ENCODE measurements at regions not wholly inside any gene's neighbourhood (a gene's known extent, or its start where the extent isn't known, plus 50 kb on each side); places are given as distances from the start of the nearest gene placed in this dataset.

GRCh38 chr10:3723766-3724165 is 61.2 kb downstream of the KLF6 start:
- no peak for DNase-seq (ENCODE audit: low read depth, low spot score)

GRCh38 chr10:3720228-3721019 is 64.6 kb downstream of the KLF6 start:
- no peak for DNase-seq (ENCODE audit: low read depth, low spot score)

GRCh38 chr10:3719024-3719843 is 65.8 kb downstream of the KLF6 start:
- no peak for DNase-seq (ENCODE audit: low read depth, low spot score)

- DNase-seq (ENCODE audit: low read depth, low spot score) = no peak
These were observed 68.9 kb downstream of the KLF6 start for GRCh38 chr10:3716093-3716492.

- no peak for DNase-seq (ENCODE audit: low read depth, low spot score)
These were observed 70.0 kb downstream of the KLF6 start for GRCh38 chr10:3714967-3715366.

GRCh38 chr10:3714531-3714930 is 70.5 kb downstream of the KLF6 start:
- DNase-seq (ENCODE audit: low read depth, low spot score) = no peak

GRCh38 chr10:3712707-3713106 is 72.3 kb downstream of the KLF6 start:
- no peak for DNase-seq (ENCODE audit: low read depth, low spot score)

GRCh38 chr10:3711918-3712317 is 73.1 kb downstream of the KLF6 start:
- no peak for DNase-seq (ENCODE audit: low read depth, low spot score)

- DNase-seq (ENCODE audit: low read depth, low spot score) = no peak
These were observed 74.2 kb downstream of the KLF6 start for GRCh38 chr10:3710764-3711163.

GRCh38 chr10:3709456-3710060 is 75.5 kb downstream of the KLF6 start:
- DNase-seq (ENCODE audit: low read depth, low spot score) = no peak

GRCh38 chr10:3708852-3709251 is 76.2 kb downstream of the KLF6 start:
- no peak for DNase-seq (ENCODE audit: low read depth, low spot score)

GRCh38 chr10:3704565-3705325 is 80.3 kb downstream of the KLF6 start:
- no peak for DNase-seq (ENCODE audit: low read depth, low spot score)

GRCh38 chr10:3702569-3702968 is 82.4 kb downstream of the KLF6 start:
- DNase-seq (ENCODE audit: low read depth, low spot score) = no peak

GRCh38 chr10:3702056-3702546 is 82.9 kb downstream of the KLF6 start:
- DNase-seq (ENCODE audit: low read depth, low spot score) = no peak

- no peak for DNase-seq (ENCODE audit: low read depth, low spot score)
These were observed 83.5 kb downstream of the KLF6 start for GRCh38 chr10:3701491-3701890.

GRCh38 chr10:3700531-3701076 is 84.4 kb downstream of the KLF6 start:
- DNase-seq (ENCODE audit: low read depth, low spot score) = no peak

- DNase-seq (ENCODE audit: low read depth, low spot score) = peak; percentile 33
These were observed 85.1 kb downstream of the KLF6 start for GRCh38 chr10:3699916-3700315.

- no peak for DNase-seq (ENCODE audit: low read depth, low spot score)
These were observed 86.7 kb downstream of the KLF6 start for GRCh38 chr10:3698312-3698711.

- no peak for DNase-seq (ENCODE audit: low read depth, low spot score)
These were observed 91.3 kb downstream of the KLF6 start for GRCh38 chr10:3693698-3694080.

- DNase-seq (ENCODE audit: low read depth, low spot score) = no peak
These were observed 91.8 kb downstream of the KLF6 start for GRCh38 chr10:3693022-3693697.
